ENCODE measurements at regions not wholly inside any gene's neighbourhood (a gene's known extent, or its start where the extent isn't known, plus 50 kb on each side); places are given as distances from the start of the nearest gene placed in this dataset.

- TF ChIP-seq EZH2phosphoT487 (IDR thresholded peaks at IDR 0.05; ENCODE audit: borderline replicate concordance, low read length) (no peak), CTCF (IDR thresholded peaks at IDR 0.05; ENCODE audit: low read depth, low read length, poor library complexity, severe bottlenecking) (no peak)
- no peaks in the 10 kb centered on the region for H3K79me2 ChIP-seq (ENCODE audit: control insufficient read depth, low read length)
- no peaks in the 10 kb centered on the region for H3K36me3 ChIP-seq (ENCODE audit: control insufficient read depth, low read length)
- no peaks in the 10 kb centered on the region for H3F3A ChIP-seq (ENCODE audit: control insufficient read depth, insufficient read depth)
- no peaks in the 10 kb centered on the region for H3K9me3 ChIP-seq (ENCODE audit: control insufficient read depth, insufficient read depth, low read length)
- H3K4me2 ChIP-seq (ENCODE audit: low read length) = no peak overlapping the region
- no peak overlapping the region for H3K4me3 ChIP-seq (ENCODE audit: low read length)
- no peaks in the 10 kb centered on the region for H3K27me3 ChIP-seq (ENCODE audit: control insufficient read depth, low read length)
- H3K27ac ChIP-seq (ENCODE audit: low read depth, low read length) = no peak overlapping the region
- no peaks in the 10 kb centered on the region for H3K9me2 ChIP-seq (replicated peaks; ENCODE audit: control insufficient read depth, low read length)
- no peaks in the 10 kb centered on the region for H3K4me1 ChIP-seq (ENCODE audit: control insufficient read depth, low read length)
- H4K20me1 ChIP-seq (ENCODE audit: control insufficient read depth, insufficient read depth, low read depth, low read length) = no peaks in the 10 kb centered on the region
Observed at GRCh38 chr1:193841857-193842256, 655.4 kb upstream of the B3GALT2 start.

GRCh38 chr1:193831465-193831864 is 645.1 kb upstream of the B3GALT2 start:
- Histone ChIP-seq H3F3A (ENCODE audit: control insufficient read depth, insufficient read depth) (no peaks in the 10 kb centered on the region), H3K36me3 (ENCODE audit: control insufficient read depth, low read length) (no peaks in the 10 kb centered on the region), H4K20me1 (ENCODE audit: control insufficient read depth, insufficient read depth, low read depth, low read length) (no peaks in the 10 kb centered on the region), H3K9me3 (ENCODE audit: control insufficient read depth, insufficient read depth, low read length) (peaks cover 4% of the 10 kb centered on the region; the same call in 1 of the 2 replicates), H3K4me1 (ENCODE audit: control insufficient read depth, low read length) (no peaks in the 10 kb centered on the region), H3K4me2 (ENCODE audit: low read length) (no peak overlapping the region), H3K27me3 (ENCODE audit: control insufficient read depth, low read length) (no peaks in the 10 kb centered on the region), H3K27ac (ENCODE audit: low read depth, low read length) (no peak overlapping the region), H3K9me2 (replicated peaks; ENCODE audit: control insufficient read depth, low read length) (no peaks in the 10 kb centered on the region), H3K79me2 (ENCODE audit: control insufficient read depth, low read length) (no peaks in the 10 kb centered on the region), H3K4me3 (ENCODE audit: low read length) (no peak overlapping the region)
- TF ChIP-seq CTCF (IDR thresholded peaks at IDR 0.05; ENCODE audit: low read depth, low read length, poor library complexity, severe bottlenecking) (no peak), EZH2phosphoT487 (IDR thresholded peaks at IDR 0.05; ENCODE audit: borderline replicate concordance, low read length) (no peak)

- Histone ChIP-seq H3K4me2 (ENCODE audit: low read length) (no peak overlapping the region), H3F3A (ENCODE audit: control insufficient read depth, insufficient read depth) (no peaks in the 10 kb centered on the region), H3K4me3 (ENCODE audit: low read length) (no peak overlapping the region), H3K27me3 (ENCODE audit: control insufficient read depth, low read length) (no peaks in the 10 kb centered on the region), H3K9me3 (ENCODE audit: control insufficient read depth, insufficient read depth, low read length) (peaks cover 4% of the 10 kb centered on the region; the same call in 1 of the 2 replicates), H3K4me1 (ENCODE audit: control insufficient read depth, low read length) (no peaks in the 10 kb centered on the region), H3K79me2 (ENCODE audit: control insufficient read depth, low read length) (no peaks in the 10 kb centered on the region), H3K36me3 (ENCODE audit: control insufficient read depth, low read length) (no peaks in the 10 kb centered on the region), H3K27ac (ENCODE audit: low read depth, low read length) (no peak overlapping the region), H3K9me2 (replicated peaks; ENCODE audit: control insufficient read depth, low read length) (no peaks in the 10 kb centered on the region), H4K20me1 (ENCODE audit: control insufficient read depth, insufficient read depth, low read depth, low read length) (no peaks in the 10 kb centered on the region)
- TF ChIP-seq CTCF (IDR thresholded peaks at IDR 0.05; ENCODE audit: low read depth, low read length, poor library complexity, severe bottlenecking) = no peak
- TF ChIP-seq EZH2phosphoT487 (IDR thresholded peaks at IDR 0.05; ENCODE audit: borderline replicate concordance, low read length) = no peak
Observed at GRCh38 chr1:193827516-193827915, 641.1 kb upstream of the B3GALT2 start.
